Esophagus muscularis mucosa (tissue), 4 donors: ENCODE measurements at regions not wholly inside any gene's neighbourhood (a gene's known extent, or its start where the extent isn't known, plus 50 kb on each side); places are given as distances from the start of the nearest gene placed in this dataset.

Experiments
- CTCF ChIP-seq, 3 experiments: fragments of 200-600 bp in 2 of 3; fragments of 450-650 bp in 1 of 3; sonication (generic) in 2 of 3; IDR thresholded peaks; one replicate each; pipeline ENCODE4 v1.5.1; 2017 to 2019; ENCODE audit warnings: antibody characterized with exemption in 3 of 3, mild to moderate bottlenecking in 2 of 3, moderate library complexity in 1 of 3
- EP300 ChIP-seq: sonication (generic); formaldehyde crosslinking; IDR thresholded peaks from one replicate; pipeline ENCODE4 v1.6.1; 2017; ENCODE audit warnings: antibody characterized with exemption
- POLR2AphosphoS5 ChIP-seq, 2 donors: sonication (generic); formaldehyde crosslinking; IDR thresholded peaks; one replicate each; pipeline ENCODE4 v1.6.1; 2017; ENCODE audit warnings: antibody characterized with exemption in 2 of 2

DNA sequence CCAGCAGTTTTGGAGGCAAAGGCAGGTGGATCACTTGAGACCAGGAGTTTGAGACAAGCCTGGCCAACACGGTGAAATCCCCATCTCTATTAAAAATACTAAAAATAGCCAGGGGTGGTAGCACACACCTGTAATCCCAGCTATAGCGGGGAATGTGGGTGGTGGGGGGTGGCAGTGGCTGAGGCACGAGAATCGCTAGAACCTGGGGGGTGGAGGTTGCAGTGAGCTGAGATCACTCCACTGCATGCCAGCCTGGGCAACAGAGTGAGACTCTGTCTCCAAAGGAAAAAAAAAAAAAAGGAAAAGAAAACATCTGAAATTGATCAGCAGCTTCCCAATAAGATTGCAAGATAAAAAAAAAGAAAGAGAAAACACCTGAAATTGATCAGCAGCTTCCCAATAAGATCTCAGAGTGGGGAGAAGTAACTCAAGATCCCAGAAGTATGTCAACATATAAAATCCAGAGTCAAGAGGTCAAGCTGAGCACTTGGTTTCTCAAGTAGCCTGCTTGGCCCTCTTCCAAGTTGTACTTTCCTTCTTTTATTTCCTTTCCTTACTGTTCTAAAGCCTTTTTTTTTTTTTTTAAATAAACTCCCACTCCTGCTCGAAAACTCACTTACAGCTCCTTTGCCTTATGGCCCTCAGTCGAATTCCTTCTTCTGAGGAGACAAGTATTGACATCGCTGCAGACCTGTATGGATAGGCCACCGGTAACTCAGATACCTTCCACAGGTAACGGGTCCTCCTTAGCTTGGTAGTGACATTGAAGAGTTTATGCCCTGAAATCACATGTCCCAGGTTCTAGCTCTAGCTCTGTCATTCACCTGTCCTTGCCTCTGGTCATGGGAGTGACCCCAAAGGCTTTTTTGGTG is 368.5 kb upstream of the SYNCRIP start:
- TF ChIP-seq CTCF (IDR thresholded peaks at IDR 0.05) (no peak), EP300 (no peak), POLR2AphosphoS5 (IDR thresholded peaks at IDR 0.05) (no peak)
